GM23338 (cell line): ENCODE measurements at regions not wholly inside any gene's neighbourhood (a gene's known extent, or its start where the extent isn't known, plus 50 kb on each side); places are given as distances from the start of the nearest gene placed in this dataset.

ENCODE experiments used
- EZH2 ChIP-seq: fragments of 200-600 bp; sonication (generic); IDR thresholded peaks from one replicate; pipeline ENCODE4 v1.8.0; 2017; ENCODE audit warnings: antibody characterized with exemption, mild to moderate bottlenecking, low read depth; ENCODE audit not compliant: unreplicated experiment
- EZH2phosphoT487 ChIP-seq: fragments of 200-600 bp; sonication (generic); IDR thresholded peaks from one replicate; pipeline ENCODE4 v1.8.1; 2018; ENCODE audit warnings: antibody characterized with exemption; ENCODE audit not compliant: unreplicated experiment
- POLR2AphosphoS5 ChIP-seq: IDR thresholded peaks from 2 replicates; pipeline ENCODE4 v1.6.1; 2016; ENCODE audit warnings: antibody characterized with exemption, low read depth
- ZNF114 ChIP-seq: fragments of 250-450 bp; sonication (Bioruptor Pico); IDR thresholded peaks from 2 replicates; pipeline ENCODE4 v1.5.0; 2020; ENCODE audit warnings: mild to moderate bottlenecking, moderate library complexity
- TF ChIP-seq, protein P1 (sequence below), 2 experiments: fragments of 200-600 bp in 1 of 2; sonication (generic) in 1 of 2; conservative IDR thresholded peaks; 2 replicates each; pipeline versions ENCODE4 v1.5.1 to v1.6.1; 2016 to 2017; ENCODE audit warnings: antibody characterized with exemption in 2 of 2, low read depth in 2 of 2, mild to moderate bottlenecking in 2 of 2, moderate library complexity in 1 of 2
- TF ChIP-seq, protein P2 (sequence below): IDR thresholded peaks from one replicate; pipeline ENCODE4 v1.6.1; 2018; ENCODE audit warnings: antibody characterized with exemption; ENCODE audit not compliant: unreplicated experiment

- TF ChIP-seq, protein P1, sequence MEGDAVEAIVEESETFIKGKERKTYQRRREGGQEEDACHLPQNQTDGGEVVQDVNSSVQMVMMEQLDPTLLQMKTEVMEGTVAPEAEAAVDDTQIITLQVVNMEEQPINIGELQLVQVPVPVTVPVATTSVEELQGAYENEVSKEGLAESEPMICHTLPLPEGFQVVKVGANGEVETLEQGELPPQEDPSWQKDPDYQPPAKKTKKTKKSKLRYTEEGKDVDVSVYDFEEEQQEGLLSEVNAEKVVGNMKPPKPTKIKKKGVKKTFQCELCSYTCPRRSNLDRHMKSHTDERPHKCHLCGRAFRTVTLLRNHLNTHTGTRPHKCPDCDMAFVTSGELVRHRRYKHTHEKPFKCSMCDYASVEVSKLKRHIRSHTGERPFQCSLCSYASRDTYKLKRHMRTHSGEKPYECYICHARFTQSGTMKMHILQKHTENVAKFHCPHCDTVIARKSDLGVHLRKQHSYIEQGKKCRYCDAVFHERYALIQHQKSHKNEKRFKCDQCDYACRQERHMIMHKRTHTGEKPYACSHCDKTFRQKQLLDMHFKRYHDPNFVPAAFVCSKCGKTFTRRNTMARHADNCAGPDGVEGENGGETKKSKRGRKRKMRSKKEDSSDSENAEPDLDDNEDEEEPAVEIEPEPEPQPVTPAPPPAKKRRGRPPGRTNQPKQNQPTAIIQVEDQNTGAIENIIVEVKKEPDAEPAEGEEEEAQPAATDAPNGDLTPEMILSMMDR (conservative IDR thresholded peaks at IDR 0.05; ENCODE audit: low read depth in 2 of 2): no peak
- TF ChIP-seq POLR2AphosphoS5: no peak
- no peak for TF ChIP-seq EZH2phosphoT487
- TF ChIP-seq, protein P2, sequence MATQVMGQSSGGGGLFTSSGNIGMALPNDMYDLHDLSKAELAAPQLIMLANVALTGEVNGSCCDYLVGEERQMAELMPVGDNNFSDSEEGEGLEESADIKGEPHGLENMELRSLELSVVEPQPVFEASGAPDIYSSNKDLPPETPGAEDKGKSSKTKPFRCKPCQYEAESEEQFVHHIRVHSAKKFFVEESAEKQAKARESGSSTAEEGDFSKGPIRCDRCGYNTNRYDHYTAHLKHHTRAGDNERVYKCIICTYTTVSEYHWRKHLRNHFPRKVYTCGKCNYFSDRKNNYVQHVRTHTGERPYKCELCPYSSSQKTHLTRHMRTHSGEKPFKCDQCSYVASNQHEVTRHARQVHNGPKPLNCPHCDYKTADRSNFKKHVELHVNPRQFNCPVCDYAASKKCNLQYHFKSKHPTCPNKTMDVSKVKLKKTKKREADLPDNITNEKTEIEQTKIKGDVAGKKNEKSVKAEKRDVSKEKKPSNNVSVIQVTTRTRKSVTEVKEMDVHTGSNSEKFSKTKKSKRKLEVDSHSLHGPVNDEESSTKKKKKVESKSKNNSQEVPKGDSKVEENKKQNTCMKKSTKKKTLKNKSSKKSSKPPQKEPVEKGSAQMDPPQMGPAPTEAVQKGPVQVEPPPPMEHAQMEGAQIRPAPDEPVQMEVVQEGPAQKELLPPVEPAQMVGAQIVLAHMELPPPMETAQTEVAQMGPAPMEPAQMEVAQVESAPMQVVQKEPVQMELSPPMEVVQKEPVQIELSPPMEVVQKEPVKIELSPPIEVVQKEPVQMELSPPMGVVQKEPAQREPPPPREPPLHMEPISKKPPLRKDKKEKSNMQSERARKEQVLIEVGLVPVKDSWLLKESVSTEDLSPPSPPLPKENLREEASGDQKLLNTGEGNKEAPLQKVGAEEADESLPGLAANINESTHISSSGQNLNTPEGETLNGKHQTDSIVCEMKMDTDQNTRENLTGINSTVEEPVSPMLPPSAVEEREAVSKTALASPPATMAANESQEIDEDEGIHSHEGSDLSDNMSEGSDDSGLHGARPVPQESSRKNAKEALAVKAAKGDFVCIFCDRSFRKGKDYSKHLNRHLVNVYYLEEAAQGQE: no peak
- no peak for TF ChIP-seq ZNF114
- TF ChIP-seq EZH2: no peak
Measured at GRCh38 chr9:82419696-82420486, 431.3 kb downstream of the SPATA31D1 start.
